Endothelial cell of umbilical vein (primary cell): ENCODE measurements at regions not wholly inside any gene's neighbourhood (a gene's known extent, or its start where the extent isn't known, plus 50 kb on each side); places are given as distances from the start of the nearest gene placed in this dataset.

ENCODE experiments used
- POLR2A ChIP-seq: IDR thresholded peaks from 2 replicates; pipeline ENCODE4 v1.6.1; 2012; ENCODE audit warnings: low read depth, mild to moderate bottlenecking, control low read depth, low read length
- POLR2AphosphoS5 ChIP-seq: IDR thresholded peaks from 2 replicates; pipeline ENCODE4 v1.6.1; 2012; ENCODE audit warnings: low read depth, mild to moderate bottlenecking, control low read depth, low read length, moderate library complexity; ENCODE audit not compliant: insufficient read depth
- TF ChIP-seq, protein P1 (sequence below), 2 donors: IDR thresholded peaks; 1 replicate in 1 of 2; 2 replicates in 1 of 2; pipeline ENCODE4 v1.5.1; 2011; ENCODE audit warnings: low read length in 2 of 2, mild to moderate bottlenecking in 2 of 2, moderate library complexity in 2 of 2, control low read depth in 1 of 2, inconsistent platforms in 1 of 2, low read depth in 1 of 2; ENCODE audit not compliant: insufficient read depth in 1 of 2; ENCODE audit errors: extremely low read depth in 1 of 2

DNA sequence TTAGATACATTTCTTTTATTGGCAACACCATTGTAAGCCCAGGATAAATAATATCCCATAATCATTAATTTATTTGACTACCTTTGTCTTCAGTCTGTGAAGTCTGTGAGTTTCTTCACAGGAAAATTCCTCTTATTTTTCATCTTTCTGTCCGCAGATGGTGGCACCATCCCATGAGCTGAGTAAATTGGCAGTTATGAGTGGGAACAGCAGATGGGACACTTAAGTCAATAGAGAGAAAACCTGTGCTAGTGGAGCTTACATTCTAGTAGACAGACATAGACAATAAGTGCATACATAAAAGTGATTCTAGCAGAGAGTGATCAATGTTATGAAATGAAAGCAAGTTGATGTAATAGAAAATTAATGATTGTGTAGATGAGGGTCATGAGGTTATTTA, 638.2 kb upstream of the MIR17HG start:
- TF ChIP-seq, protein P1, sequence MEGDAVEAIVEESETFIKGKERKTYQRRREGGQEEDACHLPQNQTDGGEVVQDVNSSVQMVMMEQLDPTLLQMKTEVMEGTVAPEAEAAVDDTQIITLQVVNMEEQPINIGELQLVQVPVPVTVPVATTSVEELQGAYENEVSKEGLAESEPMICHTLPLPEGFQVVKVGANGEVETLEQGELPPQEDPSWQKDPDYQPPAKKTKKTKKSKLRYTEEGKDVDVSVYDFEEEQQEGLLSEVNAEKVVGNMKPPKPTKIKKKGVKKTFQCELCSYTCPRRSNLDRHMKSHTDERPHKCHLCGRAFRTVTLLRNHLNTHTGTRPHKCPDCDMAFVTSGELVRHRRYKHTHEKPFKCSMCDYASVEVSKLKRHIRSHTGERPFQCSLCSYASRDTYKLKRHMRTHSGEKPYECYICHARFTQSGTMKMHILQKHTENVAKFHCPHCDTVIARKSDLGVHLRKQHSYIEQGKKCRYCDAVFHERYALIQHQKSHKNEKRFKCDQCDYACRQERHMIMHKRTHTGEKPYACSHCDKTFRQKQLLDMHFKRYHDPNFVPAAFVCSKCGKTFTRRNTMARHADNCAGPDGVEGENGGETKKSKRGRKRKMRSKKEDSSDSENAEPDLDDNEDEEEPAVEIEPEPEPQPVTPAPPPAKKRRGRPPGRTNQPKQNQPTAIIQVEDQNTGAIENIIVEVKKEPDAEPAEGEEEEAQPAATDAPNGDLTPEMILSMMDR (IDR thresholded peaks at IDR 0.05; ENCODE audit: extremely low read depth in 1 of 2, insufficient read depth in 1 of 2, low read depth in 1 of 2, low read length in 2 of 2), result no peak
- TF ChIP-seq POLR2AphosphoS5 (no peak), POLR2A (no peak)
